ENCODE measurements at regions not wholly inside any gene's neighbourhood (a gene's known extent, or its start where the extent isn't known, plus 50 kb on each side); places are given as distances from the start of the nearest gene placed in this dataset.

DNA sequence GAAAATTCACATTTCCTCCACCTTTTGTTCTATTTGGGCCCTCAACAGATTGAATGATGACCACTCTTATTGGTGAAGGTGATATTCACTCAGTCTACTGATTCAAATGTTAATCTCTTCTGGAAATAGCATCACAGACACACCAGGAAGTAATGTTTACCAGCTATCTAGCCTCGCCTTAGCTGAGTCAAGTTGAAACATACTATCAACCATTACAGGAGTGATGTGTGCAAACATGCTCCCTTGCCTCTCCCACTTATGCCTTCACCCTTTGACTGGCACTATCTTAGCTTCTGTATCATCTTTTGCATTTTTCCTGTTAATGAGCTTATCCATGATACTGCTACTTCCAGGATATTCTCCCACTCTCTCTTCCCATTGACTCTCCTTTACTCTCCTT is 191.9 kb downstream of the CENPW start:
- H2AFZ ChIP-seq (ENCODE audit: low read depth, low read length, poor library complexity, severe bottlenecking) = no peak overlapping the region
- RAD21 ChIA-PET (ENCODE audit: low non-redundant PET in 1 of 2, low total read pairs in 2 of 2, uncharacterized antibody in 2 of 2, unreplicated experiment in 2 of 2) = no interaction called here
- CTCF ChIA-PET = no interaction called here
- TF ChIP-seq ELF1 (IDR thresholded peaks at IDR 0.05; ENCODE audit: borderline replicate concordance, low read depth) (no peak), FOSL1 (IDR thresholded peaks at IDR 0.05; ENCODE audit: low read depth) (no peak), POLR2AphosphoS5 (IDR thresholded peaks at IDR 0.05; ENCODE audit: low read depth, low read length) (no peak), SIN3A (IDR thresholded peaks at IDR 0.05; ENCODE audit: low read depth) (no peak), EZH2 (IDR thresholded peaks at IDR 0.05) (no peak), CBX3 (IDR thresholded peaks at IDR 0.05; ENCODE audit: low read depth) (no peak), RAD21 (IDR thresholded peaks at IDR 0.05; ENCODE audit: low read depth) (no peak), ZNF274 (IDR thresholded peaks at IDR 0.05; ENCODE audit: low read depth, low read length) (no peak), SP1 (IDR thresholded peaks at IDR 0.05; ENCODE audit: low read depth) (no peak)
- TF ChIP-seq, protein P1, sequence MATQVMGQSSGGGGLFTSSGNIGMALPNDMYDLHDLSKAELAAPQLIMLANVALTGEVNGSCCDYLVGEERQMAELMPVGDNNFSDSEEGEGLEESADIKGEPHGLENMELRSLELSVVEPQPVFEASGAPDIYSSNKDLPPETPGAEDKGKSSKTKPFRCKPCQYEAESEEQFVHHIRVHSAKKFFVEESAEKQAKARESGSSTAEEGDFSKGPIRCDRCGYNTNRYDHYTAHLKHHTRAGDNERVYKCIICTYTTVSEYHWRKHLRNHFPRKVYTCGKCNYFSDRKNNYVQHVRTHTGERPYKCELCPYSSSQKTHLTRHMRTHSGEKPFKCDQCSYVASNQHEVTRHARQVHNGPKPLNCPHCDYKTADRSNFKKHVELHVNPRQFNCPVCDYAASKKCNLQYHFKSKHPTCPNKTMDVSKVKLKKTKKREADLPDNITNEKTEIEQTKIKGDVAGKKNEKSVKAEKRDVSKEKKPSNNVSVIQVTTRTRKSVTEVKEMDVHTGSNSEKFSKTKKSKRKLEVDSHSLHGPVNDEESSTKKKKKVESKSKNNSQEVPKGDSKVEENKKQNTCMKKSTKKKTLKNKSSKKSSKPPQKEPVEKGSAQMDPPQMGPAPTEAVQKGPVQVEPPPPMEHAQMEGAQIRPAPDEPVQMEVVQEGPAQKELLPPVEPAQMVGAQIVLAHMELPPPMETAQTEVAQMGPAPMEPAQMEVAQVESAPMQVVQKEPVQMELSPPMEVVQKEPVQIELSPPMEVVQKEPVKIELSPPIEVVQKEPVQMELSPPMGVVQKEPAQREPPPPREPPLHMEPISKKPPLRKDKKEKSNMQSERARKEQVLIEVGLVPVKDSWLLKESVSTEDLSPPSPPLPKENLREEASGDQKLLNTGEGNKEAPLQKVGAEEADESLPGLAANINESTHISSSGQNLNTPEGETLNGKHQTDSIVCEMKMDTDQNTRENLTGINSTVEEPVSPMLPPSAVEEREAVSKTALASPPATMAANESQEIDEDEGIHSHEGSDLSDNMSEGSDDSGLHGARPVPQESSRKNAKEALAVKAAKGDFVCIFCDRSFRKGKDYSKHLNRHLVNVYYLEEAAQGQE (IDR thresholded peaks at IDR 0.05; ENCODE audit: low read depth) = no peak
- TF ChIP-seq, protein P2, sequence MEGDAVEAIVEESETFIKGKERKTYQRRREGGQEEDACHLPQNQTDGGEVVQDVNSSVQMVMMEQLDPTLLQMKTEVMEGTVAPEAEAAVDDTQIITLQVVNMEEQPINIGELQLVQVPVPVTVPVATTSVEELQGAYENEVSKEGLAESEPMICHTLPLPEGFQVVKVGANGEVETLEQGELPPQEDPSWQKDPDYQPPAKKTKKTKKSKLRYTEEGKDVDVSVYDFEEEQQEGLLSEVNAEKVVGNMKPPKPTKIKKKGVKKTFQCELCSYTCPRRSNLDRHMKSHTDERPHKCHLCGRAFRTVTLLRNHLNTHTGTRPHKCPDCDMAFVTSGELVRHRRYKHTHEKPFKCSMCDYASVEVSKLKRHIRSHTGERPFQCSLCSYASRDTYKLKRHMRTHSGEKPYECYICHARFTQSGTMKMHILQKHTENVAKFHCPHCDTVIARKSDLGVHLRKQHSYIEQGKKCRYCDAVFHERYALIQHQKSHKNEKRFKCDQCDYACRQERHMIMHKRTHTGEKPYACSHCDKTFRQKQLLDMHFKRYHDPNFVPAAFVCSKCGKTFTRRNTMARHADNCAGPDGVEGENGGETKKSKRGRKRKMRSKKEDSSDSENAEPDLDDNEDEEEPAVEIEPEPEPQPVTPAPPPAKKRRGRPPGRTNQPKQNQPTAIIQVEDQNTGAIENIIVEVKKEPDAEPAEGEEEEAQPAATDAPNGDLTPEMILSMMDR (IDR thresholded peaks at IDR 0.05 in 2 of 3, conservative IDR thresholded peaks at IDR 0.05 in 1 of 3; ENCODE audit: borderline replicate concordance in 1 of 3, insufficient read depth in 1 of 3, low read depth in 2 of 3, low read length in 2 of 3) = no peak
- BruUV-seq (replicated peaks) = no TSS peak
- no peaks in the 10 kb centered on the region for H3K9me3 ChIP-seq (ENCODE audit: control insufficient read depth in 1 of 2, insufficient read depth in 1 of 2, low read depth in 1 of 2, low read length in 2 of 2)
- intact Hi-C loops (cut with micrococcal nuclease) = no loop called here
- H4K20me1 ChIP-seq (ENCODE audit: insufficient read depth) = no peaks in the 10 kb centered on the region
- POLR2A ChIA-PET = no interaction called here
- H3K4me2 ChIP-seq (ENCODE audit: low read length) = no peak overlapping the region
- no peaks in the 10 kb centered on the region for H3K9me2 ChIP-seq (ENCODE audit: insufficient read depth)
- no peak overlapping the region for H3K4me3 ChIP-seq (replicated peaks in 1 of 2; ENCODE audit: low read depth in 1 of 2, low read length in 2 of 2)
- no peaks in the 10 kb centered on the region for H3K36me3 ChIP-seq (ENCODE audit: control insufficient read depth in 1 of 2, insufficient read depth in 2 of 2, low read length in 2 of 2)
- H3K79me2 ChIP-seq (ENCODE audit: insufficient read depth, low read length) = no peaks in the 10 kb centered on the region
- no peaks in the 10 kb centered on the region for H3K27me3 ChIP-seq (ENCODE audit: insufficient read depth, low read length)
- peaks cover 0 to 3% of the 10 kb centered on the region in 2 experiments; a peak in 1 of 4 replicates for H3K4me1 ChIP-seq (ENCODE audit: control insufficient read depth in 1 of 2, insufficient read depth in 2 of 2, low read length in 2 of 2)
- no peak overlapping the region for H3K9ac ChIP-seq (ENCODE audit: low read length)
- ATAC-seq (no peak), DNase-seq (ENCODE audit: low read depth, low spot score) (no peak)
- no peak overlapping the region for H3K27ac ChIP-seq (ENCODE audit: low read depth, low read length)
